Common myeloid progenitor, CD34-positive (primary cell): ENCODE measurements at regions not wholly inside any gene's neighbourhood (a gene's known extent, or its start where the extent isn't known, plus 50 kb on each side); places are given as distances from the start of the nearest gene placed in this dataset.

Experiments
- CTCF ChIA-PET: fragments of 350-600 bp; sonication (Branson Sonifier 250); formaldehyde crosslinking; loops from one replicate; lab custom pipeline; 2021; ENCODE audit warnings: antibody characterized with exemption; lab: Charles Lee
- POLR2A ChIA-PET: fragments of 350-600 bp; sonication (Branson Sonifier 250); formaldehyde crosslinking; loops from one replicate; lab custom pipeline; 2021; ENCODE audit warnings: antibody characterized with exemption; lab: Charles Lee
- DNase-seq, 3 donors: peaks; one replicate each; pipeline versions ENCODE4 v3.0.0 to v3.0.0-alpha.2; 2013
- H3K27ac ChIP-seq, 2 experiments: 1 replicate in 1 of 2; 2 replicates in 1 of 2; pipeline ENCODE4 v1.7.0; 2013; ENCODE audit warnings: inconsistent platforms in 2 of 2, low read length in 2 of 2, mild to moderate bottlenecking in 2 of 2, low read depth in 1 of 2, moderate library complexity in 1 of 2; ENCODE audit not compliant: severe bottlenecking in 2 of 2, insufficient read depth in 1 of 2, poor library complexity in 1 of 2
- H3K27me3 ChIP-seq, 5 experiments: replicated peaks in 2 of 5; 1 replicate in 3 of 5; 2 replicates in 2 of 5; pipeline versions ENCODE4 v1.6.1 to v1.7.0; 2013; ENCODE audit warnings: low read length in 4 of 5, mild to moderate bottlenecking in 2 of 5, moderate library complexity in 2 of 5, inconsistent platforms in 1 of 5; ENCODE audit not compliant: insufficient read depth in 5 of 5, control insufficient read depth in 4 of 5
- H3K36me3 ChIP-seq, 4 experiments: 1 replicate in 2 of 4; 2 replicates in 2 of 4; pipeline versions ENCODE4 v1.6.1 to v1.7.0; 2013; ENCODE audit warnings: low read length in 3 of 4, control low read depth in 1 of 4, mild to moderate bottlenecking in 1 of 4; ENCODE audit not compliant: control insufficient read depth in 4 of 4, insufficient read depth in 4 of 4
- H3K4me1 ChIP-seq, 4 experiments: 1 replicate in 3 of 4; 2 replicates in 1 of 4; pipeline versions ENCODE4 v1.6.1 to v1.7.1; 2013; ENCODE audit warnings: low read length in 3 of 4, mild to moderate bottlenecking in 3 of 4, control low read depth in 1 of 4, inconsistent platforms in 1 of 4, moderate library complexity in 1 of 4; ENCODE audit not compliant: control insufficient read depth in 4 of 4, insufficient read depth in 4 of 4; ENCODE audit errors: control extremely low read depth in 1 of 4
- H3K4me3 ChIP-seq, 7 experiments: 1 replicate in 4 of 7; 2 replicates in 3 of 7; pipeline versions ENCODE4 v1.5.1 to v1.7.0; 2013; ENCODE audit warnings: mild to moderate bottlenecking in 7 of 7, low read length in 6 of 7, moderate library complexity in 6 of 7, inconsistent platforms in 2 of 7, low read depth in 2 of 7, control low read depth in 1 of 7; ENCODE audit not compliant: insufficient read depth in 4 of 7, control insufficient read depth in 1 of 7; ENCODE audit errors: extremely low read depth in 1 of 7
- H3K9me3 ChIP-seq, 5 experiments: 1 replicate in 4 of 5; 2 replicates in 1 of 5; pipeline versions ENCODE4 v1.6.1 to v1.7.1; 2013; ENCODE audit warnings: low read length in 4 of 5, mild to moderate bottlenecking in 2 of 5, inconsistent platforms in 1 of 5, low read depth in 1 of 5, moderate library complexity in 1 of 5; ENCODE audit not compliant: control insufficient read depth in 4 of 5, insufficient read depth in 2 of 5; ENCODE audit errors: control extremely low read depth in 1 of 5
- WGBS: methylation state at CpG from one replicate; pipeline ENCODE4 v1.1.5; 2013; ENCODE audit not compliant: insufficient coverage; 5-methylcytosine and 5-hydroxymethylcytosine counted together

DNA sequence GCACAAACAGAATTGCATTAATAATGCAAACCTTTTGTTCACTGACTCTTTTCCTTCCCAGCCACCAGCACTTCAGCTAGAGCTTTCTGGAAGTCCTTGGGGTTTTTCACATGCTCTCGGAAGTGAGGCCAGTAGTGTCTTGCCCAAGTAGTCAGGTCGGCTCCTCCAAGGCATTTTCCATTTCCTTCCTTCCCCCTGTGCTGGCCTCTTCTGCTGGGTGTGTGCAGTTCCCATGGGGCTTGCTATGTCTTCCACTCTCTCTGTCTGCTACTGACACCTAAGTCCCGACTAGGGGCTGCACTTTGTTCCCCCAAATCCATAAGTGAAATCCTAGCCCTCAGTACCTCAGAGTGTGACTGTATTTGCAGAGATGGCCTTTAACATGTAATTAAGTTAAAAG is 175.6 kb upstream of the BMPER start:
- Histone ChIP-seq H3K4me3 (no peak overlapping the region), H3K36me3 (no peaks in the 10 kb centered on the region), H3K27me3 (no peaks in the 10 kb centered on the region), H3K4me1 (no peaks in the 10 kb centered on the region), H3K27ac (no peak overlapping the region), H3K9me3 (no peaks in the 10 kb centered on the region)
- 81% methylated on average over 2 of the region's 3 CpGs for WGBS
- POLR2A ChIA-PET = no interaction called here
- CTCF ChIA-PET = no interaction called here
- no peak for DNase-seq

DNA sequence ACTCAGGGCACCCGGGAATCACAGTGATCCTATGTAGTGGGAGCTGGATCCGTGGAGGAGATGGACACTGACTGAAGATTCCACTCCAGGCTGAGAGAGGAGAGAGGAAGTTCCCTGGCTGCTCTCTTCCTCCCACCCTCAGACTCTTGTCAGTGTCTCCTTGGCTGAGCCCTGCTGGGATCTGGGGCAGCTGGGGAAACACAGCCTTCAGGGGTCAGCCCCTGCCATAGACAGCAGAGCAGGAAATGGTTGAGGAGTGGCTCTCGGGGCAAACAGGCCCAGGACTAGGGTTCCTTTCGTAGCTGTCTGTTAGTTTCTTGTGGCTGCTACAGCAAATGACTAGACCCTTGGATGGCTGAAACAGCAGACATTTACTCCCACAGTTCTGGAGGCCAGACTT is 174.4 kb upstream of the BMPER start:
- no peaks in the 10 kb centered on the region for H3K4me1 ChIP-seq
- no peaks in the 10 kb centered on the region for H3K27me3 ChIP-seq
- H3K4me3 ChIP-seq = no peak overlapping the region
- ChIA-PET CTCF (no interaction called here), POLR2A (no interaction called here)
- no peak for DNase-seq
- no peaks in the 10 kb centered on the region for H3K36me3 ChIP-seq
- no peak overlapping the region for H3K27ac ChIP-seq
- no peaks in the 10 kb centered on the region for H3K9me3 ChIP-seq
- 92% methylated on average over 4 of the region's 4 CpGs for WGBS

DNA sequence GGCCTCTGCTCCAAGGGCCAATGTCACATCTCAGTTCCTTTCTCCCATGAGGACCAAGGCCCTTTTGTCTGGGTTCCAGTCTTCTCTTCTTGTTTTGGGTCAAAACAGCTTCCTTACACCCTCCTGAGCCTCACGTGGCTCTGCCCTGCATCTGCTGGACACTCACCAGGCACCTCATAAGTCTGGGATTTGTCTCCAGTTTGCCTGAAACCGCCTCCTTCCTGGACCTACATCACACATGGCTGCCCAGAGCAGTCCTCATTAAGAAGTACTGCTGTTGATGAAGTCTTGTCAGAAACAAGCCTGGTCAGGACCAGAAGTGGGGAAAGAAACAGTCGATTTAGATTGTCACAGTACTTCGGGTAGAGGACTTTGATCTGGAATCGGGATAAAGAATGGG is 173.4 kb upstream of the BMPER start:
- WGBS = 100% methylated on average over 3 of the region's 5 CpGs
- Histone ChIP-seq H3K4me3 (no peak overlapping the region), H3K4me1 (no peaks in the 10 kb centered on the region), H3K27me3 (no peaks in the 10 kb centered on the region), H3K9me3 (no peaks in the 10 kb centered on the region), H3K27ac (no peak overlapping the region), H3K36me3 (no peaks in the 10 kb centered on the region)
- POLR2A ChIA-PET = no interaction called here
- CTCF ChIA-PET = no interaction called here
- no peak for DNase-seq

DNA sequence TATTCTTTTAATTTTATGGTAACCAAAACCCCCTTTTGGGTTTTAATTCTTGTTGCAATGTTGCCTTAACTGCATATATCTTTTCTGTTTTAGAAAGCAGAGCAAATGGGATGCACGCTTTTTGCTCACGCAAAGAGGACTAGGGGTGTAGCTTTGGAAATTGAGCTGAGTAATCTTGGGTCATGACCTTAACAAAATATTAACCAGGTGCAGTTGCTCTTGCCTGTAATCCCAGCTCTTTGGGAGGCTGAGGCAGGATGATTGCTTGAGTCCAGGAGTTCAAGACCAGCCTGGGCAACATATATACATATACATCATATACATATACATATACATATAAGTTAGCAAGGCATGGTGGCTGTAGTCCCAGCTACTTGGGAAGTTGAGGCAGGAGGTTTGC is 172.9 kb upstream of the BMPER start:
- no peak overlapping the region for H3K4me3 ChIP-seq
- DNase-seq = no peak
- H3K36me3 ChIP-seq = no peaks in the 10 kb centered on the region
- WGBS = 94% methylated on average over 2 of the region's 2 CpGs
- no peaks in the 10 kb centered on the region for H3K9me3 ChIP-seq
- no peaks in the 10 kb centered on the region for H3K4me1 ChIP-seq
- H3K27ac ChIP-seq = no peak overlapping the region
- H3K27me3 ChIP-seq = no peaks in the 10 kb centered on the region
- POLR2A ChIA-PET = no interaction called here
- CTCF ChIA-PET = no interaction called here

DNA sequence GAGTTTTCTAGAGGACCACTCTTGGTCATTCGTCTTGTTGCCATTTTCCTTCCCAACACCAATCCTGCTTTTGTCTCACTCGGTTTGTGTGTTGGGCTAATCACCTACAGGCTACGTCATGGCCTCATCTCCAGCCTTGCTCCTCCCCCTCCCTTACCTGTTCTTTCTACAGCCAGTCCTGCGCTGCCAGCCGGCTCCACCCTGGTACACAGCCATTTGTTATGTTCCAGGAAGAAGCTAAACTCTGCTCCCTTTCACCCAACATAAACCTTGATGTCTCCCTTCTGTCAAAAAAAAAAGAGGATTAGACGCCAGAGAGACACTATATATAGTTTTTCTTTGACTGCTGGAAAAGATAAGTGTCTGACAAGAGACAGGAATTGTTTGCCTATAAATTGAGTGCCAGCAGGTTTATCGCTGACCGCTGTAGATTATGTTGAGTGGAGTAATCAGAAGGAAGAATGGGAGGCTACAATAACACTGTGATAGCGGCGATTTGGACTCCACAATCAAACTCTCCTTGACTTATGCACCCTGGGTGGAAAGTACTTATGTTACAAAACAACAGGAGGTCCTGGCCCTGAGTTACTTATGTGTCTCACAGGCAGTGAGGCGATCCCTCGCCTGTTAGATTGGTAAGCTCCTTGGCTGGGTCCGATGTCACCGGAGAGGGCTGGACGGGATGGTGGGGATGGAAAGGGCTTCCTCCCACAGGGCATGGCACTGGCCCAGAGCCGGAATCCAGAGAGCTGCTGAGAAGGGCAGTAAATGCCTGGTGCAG is 171.3 kb upstream of the BMPER start:
- Histone ChIP-seq H3K27ac (no peak overlapping the region), H3K27me3 (no peaks in the 10 kb centered on the region), H3K4me1 (no peaks in the 10 kb centered on the region), H3K4me3 (no peak overlapping the region), H3K36me3 (no peaks in the 10 kb centered on the region), H3K9me3 (no peaks in the 10 kb centered on the region)
- no peak for DNase-seq
- ChIA-PET POLR2A (no interaction called here), CTCF (no interaction called here)
- 97% methylated on average over 13 of the region's 16 CpGs for WGBS

DNA sequence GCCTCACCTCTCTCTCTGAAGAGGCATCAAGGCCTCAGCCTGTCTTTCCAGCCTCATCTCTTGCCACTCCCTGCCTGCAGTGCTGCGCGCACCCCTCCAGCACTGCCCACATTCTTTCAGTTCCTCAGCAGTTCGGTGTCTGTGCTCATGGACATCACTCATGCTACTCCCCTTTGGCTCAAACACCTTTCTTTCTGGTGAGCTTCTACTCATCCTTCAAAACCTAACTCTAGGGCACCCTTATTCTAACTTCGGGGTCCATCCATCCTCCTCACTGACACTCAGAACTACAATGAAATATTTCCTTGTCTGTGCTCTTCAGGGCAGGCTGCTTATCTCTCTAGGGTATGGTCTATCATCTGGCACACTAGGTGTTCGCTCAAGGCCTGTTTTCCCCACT is 169.9 kb upstream of the BMPER start:
- Histone ChIP-seq H3K27ac (no peak overlapping the region), H3K36me3 (no peaks in the 10 kb centered on the region), H3K4me3 (no peak overlapping the region), H3K27me3 (no peaks in the 10 kb centered on the region), H3K4me1 (no peaks in the 10 kb centered on the region), H3K9me3 (no peaks in the 10 kb centered on the region)
- DNase-seq = no peak
- CTCF ChIA-PET = no interaction called here
- 97% methylated on average over 5 of the region's 5 CpGs for WGBS
- POLR2A ChIA-PET = no interaction called here

DNA sequence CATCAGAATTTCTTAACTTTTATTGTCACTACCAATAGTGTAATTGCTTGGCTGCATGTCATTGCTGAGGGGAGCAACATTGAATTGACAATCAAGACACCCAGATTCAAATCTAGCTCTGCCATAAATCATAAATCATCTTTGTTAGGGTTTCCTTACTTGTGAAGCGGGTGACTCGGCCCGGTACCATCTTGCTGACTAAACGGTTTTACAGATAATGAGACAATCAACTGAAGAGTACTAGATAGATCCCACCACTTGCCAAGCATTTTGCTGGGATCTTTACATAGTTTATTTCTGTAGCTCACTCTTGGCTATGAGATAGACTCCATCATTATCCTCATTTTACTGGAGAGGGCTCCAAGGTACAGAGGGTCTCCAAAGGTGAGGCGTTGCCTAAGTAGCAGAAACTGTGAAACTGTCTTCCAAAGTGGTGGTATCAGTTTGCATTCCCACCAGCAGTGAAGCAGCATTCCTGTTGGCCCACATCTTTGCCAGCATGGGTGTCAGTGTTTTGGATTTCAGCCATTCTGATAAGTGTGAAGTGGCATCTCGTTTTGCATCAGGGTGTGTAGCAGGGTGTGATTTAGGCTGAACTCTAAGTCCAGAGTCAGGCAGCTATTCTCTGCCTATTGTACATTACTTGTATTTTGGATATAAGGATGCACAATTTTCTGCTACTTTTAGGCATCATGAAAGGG is 168.7 kb upstream of the BMPER start:
- no peak overlapping the region for H3K4me3 ChIP-seq
- no peak overlapping the region for H3K27ac ChIP-seq
- CTCF ChIA-PET = no interaction called here
- 94% methylated on average over 6 of the region's 6 CpGs for WGBS
- no peaks in the 10 kb centered on the region for H3K9me3 ChIP-seq
- no peaks in the 10 kb centered on the region for H3K4me1 ChIP-seq
- H3K27me3 ChIP-seq = no peaks in the 10 kb centered on the region
- no peak for DNase-seq
- POLR2A ChIA-PET = no interaction called here
- H3K36me3 ChIP-seq = no peaks in the 10 kb centered on the region
